ENCODE measurements at regions not wholly inside any gene's neighbourhood (a gene's known extent, or its start where the extent isn't known, plus 50 kb on each side); places are given as distances from the start of the nearest gene placed in this dataset.
A peak's percentile ranks its signal among the peaks of the same experiment; 100 is the strongest.

DNA sequence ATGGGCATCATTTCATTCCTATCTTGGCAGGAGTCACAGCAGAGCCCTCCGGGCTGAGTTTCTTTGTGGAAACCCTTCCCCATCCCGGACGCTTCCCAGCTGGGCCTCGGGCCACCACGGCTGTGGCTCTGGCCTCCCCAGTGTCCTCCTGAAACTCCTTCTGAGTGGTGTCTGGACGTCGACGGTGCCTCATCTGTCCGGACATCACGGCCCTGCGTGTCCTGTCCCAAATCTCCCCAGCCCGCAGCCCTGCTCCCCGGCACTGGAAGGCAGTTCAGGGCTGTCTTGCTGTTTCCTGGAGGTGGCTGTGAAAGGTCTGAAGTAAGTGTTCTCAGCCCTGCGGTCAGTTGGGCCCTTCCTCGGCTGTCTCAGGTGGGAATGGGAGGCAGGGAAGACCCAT is 99.8 kb upstream of the TMEM18 start:
- ATAC-seq (no peak; the same call in 1 of the 3 replicates), DNase-seq (ENCODE audit: low spot score) (no peak), FAIRE-seq (no peak)
- no peaks in the 10 kb centered on the region for H3K79me2 ChIP-seq (ENCODE audit: insufficient read depth, low read length)
- intact Hi-C loops (cut with micrococcal nuclease; ENCODE audit: unreplicated experiment), result no loop called here
- no peak overlapping the region for H3K4me3 ChIP-seq (replicated peaks in 1 of 3; ENCODE audit: insufficient read depth in 1 of 3, low read depth in 2 of 3, low read length in 3 of 3)
- H3K9ac ChIP-seq (ENCODE audit: insufficient read depth, low read depth, low read length), result no peak overlapping the region
- in situ Hi-C loops (cut with HindIII; ENCODE audit: extremely low pct_ligation_motif_present, low pct_unique_long_range_greater_than_20kb), result no loop called here
- H3K4me1 ChIP-seq (ENCODE audit: insufficient read depth, low read length), result no peaks in the 10 kb centered on the region
- ChIA-PET CTCF (ENCODE audit: low intra/inter-chr PET ratio, low total read pairs) (no interaction called here), POLR2A (interaction anchor here (1.4 kb wide), 1 partner anchor 100 kb away, joined by 4 read pairs; the partner anchor contains the start of gene TMEM18)
- H2AFZ ChIP-seq (ENCODE audit: low read length), result no peak overlapping the region
- WGBS (ENCODE audit: low lambda C conversion rate), result 20% methylated on average over 5 of the region's 15 CpGs
- H4K20me1 ChIP-seq (ENCODE audit: insufficient read depth, low read length), result no peaks in the 10 kb centered on the region
- no peaks in the 10 kb centered on the region for H3K36me3 ChIP-seq (replicated peaks in 1 of 2; ENCODE audit: control insufficient read depth in 1 of 2, insufficient read depth in 2 of 2, low read length in 2 of 2)
- H3K9me3 ChIP-seq (ENCODE audit: low read length), result no peaks in the 10 kb centered on the region
- no peak overlapping the region for H3K27ac ChIP-seq (ENCODE audit: extremely low read length, insufficient read depth, low read length)
- H3K27me3 ChIP-seq (ENCODE audit: control insufficient read depth in 1 of 2, insufficient read depth in 2 of 2, low read length in 2 of 2), result peaks cover 6 to 78% of the 10 kb centered on the region in 2 experiments; a peak in 4 of 5 replicates
- 0 out of 2 replicates have a peak, but pooled peaks have one; percentile 15 for TF ChIP-seq ZNF225 (CRISPR knock-in tag; IDR thresholded peaks at IDR 0.05)
- TF ChIP-seq THAP11 (CRISPR knock-in tag; IDR thresholded peaks at IDR 0.05), result no peak
- no TSS peak for BruUV-seq (replicated peaks)
- H3K4me2 ChIP-seq (ENCODE audit: low read depth, low read length), result no peak overlapping the region

DNA sequence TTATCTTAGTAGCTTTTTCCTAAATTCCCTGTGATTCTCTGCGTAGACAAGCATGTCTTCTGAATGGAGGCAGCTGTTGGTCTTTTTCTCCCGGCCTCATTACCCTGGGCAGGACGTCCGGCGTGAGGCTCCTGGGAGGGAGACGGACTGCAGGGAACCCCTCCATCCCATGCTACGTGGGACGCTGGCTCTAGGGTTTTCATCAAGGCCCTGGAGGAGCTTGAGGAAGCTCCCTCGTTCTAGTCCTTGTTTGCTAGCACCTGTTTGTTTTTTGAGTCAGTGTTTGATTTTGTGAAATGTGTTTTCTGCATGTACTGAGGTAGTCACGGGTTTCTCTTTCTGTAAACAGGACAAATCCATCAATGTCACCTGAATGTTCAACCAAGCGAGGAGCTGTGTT is 99.3 kb upstream of the TMEM18 start:
- no peak overlapping the region for H3K27ac ChIP-seq (ENCODE audit: extremely low read length, insufficient read depth, low read length)
- FAIRE-seq (no peak), DNase-seq (ENCODE audit: low spot score) (no peak), ATAC-seq (peak; percentile 16; the same call in 2 of the 3 replicates)
- no peaks in the 10 kb centered on the region for H3K9me3 ChIP-seq (ENCODE audit: low read length)
- intact Hi-C loops (cut with micrococcal nuclease; ENCODE audit: unreplicated experiment) (no loop called here), in situ Hi-C loops (cut with HindIII; ENCODE audit: extremely low pct_ligation_motif_present, low pct_unique_long_range_greater_than_20kb) (no loop called here)
- H3K4me2 ChIP-seq (ENCODE audit: low read depth, low read length), result no peak overlapping the region
- POLR2A ChIA-PET, result interaction anchor here (1.4 kb wide), 1 partner anchor 100 kb away, joined by 4 read pairs; the partner anchor contains the start of gene TMEM18
- CTCF ChIA-PET (ENCODE audit: low intra/inter-chr PET ratio, low total read pairs), result no interaction called here
- no peak overlapping the region for H3K9ac ChIP-seq (ENCODE audit: insufficient read depth, low read depth, low read length)
- H3K4me1 ChIP-seq (ENCODE audit: insufficient read depth, low read length), result no peaks in the 10 kb centered on the region
- H3K36me3 ChIP-seq (replicated peaks in 1 of 2; ENCODE audit: control insufficient read depth in 1 of 2, insufficient read depth in 2 of 2, low read length in 2 of 2), result no peaks in the 10 kb centered on the region
- no peak overlapping the region for H2AFZ ChIP-seq (ENCODE audit: low read length)
- BruUV-seq (replicated peaks), result no TSS peak
- H3K27me3 ChIP-seq (ENCODE audit: control insufficient read depth in 1 of 2, insufficient read depth in 2 of 2, low read length in 2 of 2), result peaks cover 7 to 78% of the 10 kb centered on the region in 2 experiments; a peak in 4 of 5 replicates
- no peaks in the 10 kb centered on the region for H3K79me2 ChIP-seq (ENCODE audit: insufficient read depth, low read length)
- 6% methylated on average over 11 of the region's 11 CpGs for WGBS (ENCODE audit: low lambda C conversion rate)
- no peaks in the 10 kb centered on the region for H4K20me1 ChIP-seq (ENCODE audit: insufficient read depth, low read length)
- H3K4me3 ChIP-seq (replicated peaks in 1 of 3; ENCODE audit: insufficient read depth in 1 of 3, low read depth in 2 of 3, low read length in 3 of 3), result no peak overlapping the region
- TF ChIP-seq, protein P1, sequence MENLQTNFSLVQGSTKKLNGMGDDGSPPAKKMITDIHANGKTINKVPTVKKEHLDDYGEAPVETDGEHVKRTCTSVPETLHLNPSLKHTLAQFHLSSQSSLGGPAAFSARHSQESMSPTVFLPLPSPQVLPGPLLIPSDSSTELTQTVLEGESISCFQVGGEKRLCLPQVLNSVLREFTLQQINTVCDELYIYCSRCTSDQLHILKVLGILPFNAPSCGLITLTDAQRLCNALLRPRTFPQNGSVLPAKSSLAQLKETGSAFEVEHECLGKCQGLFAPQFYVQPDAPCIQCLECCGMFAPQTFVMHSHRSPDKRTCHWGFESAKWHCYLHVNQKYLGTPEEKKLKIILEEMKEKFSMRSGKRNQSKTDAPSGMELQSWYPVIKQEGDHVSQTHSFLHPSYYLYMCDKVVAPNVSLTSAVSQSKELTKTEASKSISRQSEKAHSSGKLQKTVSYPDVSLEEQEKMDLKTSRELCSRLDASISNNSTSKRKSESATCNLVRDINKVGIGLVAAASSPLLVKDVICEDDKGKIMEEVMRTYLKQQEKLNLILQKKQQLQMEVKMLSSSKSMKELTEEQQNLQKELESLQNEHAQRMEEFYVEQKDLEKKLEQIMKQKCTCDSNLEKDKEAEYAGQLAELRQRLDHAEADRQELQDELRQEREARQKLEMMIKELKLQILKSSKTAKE (CRISPR knock-in tag; IDR thresholded peaks at IDR 0.05; ENCODE audit: borderline replicate concordance), result no peak
- TF ChIP-seq BHLHE40 (IDR thresholded peaks at IDR 0.05; ENCODE audit: low read length), result peak; percentile 73
- TF ChIP-seq FOXP1 (IDR thresholded peaks at IDR 0.05), result peak; percentile 69
- TF ChIP-seq FOXP1 (CRISPR knock-in tag; IDR thresholded peaks at IDR 0.05), result peak; percentile 80
- TF ChIP-seq ZNF264 (CRISPR knock-in tag; IDR thresholded peaks at IDR 0.05), result no peak
- TF ChIP-seq, protein P2, sequence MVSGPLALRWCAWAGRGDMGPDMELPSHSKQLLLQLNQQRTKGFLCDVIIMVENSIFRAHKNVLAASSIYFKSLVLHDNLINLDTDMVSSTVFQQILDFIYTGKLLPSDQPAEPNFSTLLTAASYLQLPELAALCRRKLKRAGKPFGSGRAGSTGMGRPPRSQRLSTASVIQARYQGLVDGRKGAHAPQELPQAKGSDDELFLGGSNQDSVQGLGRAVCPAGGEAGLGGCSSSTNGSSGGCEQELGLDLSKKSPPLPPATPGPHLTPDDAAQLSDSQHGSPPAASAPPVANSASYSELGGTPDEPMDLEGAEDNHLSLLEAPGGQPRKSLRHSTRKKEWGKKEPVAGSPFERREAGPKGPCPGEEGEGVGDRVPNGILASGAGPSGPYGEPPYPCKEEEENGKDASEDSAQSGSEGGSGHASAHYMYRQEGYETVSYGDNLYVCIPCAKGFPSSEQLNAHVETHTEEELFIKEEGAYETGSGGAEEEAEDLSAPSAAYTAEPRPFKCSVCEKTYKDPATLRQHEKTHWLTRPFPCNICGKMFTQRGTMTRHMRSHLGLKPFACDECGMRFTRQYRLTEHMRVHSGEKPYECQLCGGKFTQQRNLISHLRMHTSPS (CRISPR knock-in tag; IDR thresholded peaks at IDR 0.05; ENCODE audit: low read depth), result no peak
- no peak for TF ChIP-seq FOXA1 (IDR thresholded peaks at IDR 0.05)
- TF ChIP-seq FOXA1 (CRISPR knock-in tag; IDR thresholded peaks at IDR 0.05), result peak; percentile 29; the same call in 1 of the 2 replicates
- TF ChIP-seq, protein P3, sequence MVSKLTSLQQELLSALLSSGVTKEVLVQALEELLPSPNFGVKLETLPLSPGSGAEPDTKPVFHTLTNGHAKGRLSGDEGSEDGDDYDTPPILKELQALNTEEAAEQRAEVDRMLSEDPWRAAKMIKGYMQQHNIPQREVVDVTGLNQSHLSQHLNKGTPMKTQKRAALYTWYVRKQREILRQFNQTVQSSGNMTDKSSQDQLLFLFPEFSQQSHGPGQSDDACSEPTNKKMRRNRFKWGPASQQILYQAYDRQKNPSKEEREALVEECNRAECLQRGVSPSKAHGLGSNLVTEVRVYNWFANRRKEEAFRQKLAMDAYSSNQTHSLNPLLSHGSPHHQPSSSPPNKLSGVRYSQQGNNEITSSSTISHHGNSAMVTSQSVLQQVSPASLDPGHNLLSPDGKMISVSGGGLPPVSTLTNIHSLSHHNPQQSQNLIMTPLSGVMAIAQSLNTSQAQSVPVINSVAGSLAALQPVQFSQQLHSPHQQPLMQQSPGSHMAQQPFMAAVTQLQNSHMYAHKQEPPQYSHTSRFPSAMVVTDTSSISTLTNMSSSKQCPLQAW (CRISPR knock-in tag; IDR thresholded peaks at IDR 0.05), result no peak
- TF ChIP-seq, protein P4, sequence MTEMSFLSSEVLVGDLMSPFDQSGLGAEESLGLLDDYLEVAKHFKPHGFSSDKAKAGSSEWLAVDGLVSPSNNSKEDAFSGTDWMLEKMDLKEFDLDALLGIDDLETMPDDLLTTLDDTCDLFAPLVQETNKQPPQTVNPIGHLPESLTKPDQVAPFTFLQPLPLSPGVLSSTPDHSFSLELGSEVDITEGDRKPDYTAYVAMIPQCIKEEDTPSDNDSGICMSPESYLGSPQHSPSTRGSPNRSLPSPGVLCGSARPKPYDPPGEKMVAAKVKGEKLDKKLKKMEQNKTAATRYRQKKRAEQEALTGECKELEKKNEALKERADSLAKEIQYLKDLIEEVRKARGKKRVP (CRISPR knock-in tag; IDR thresholded peaks at IDR 0.05), result 0 out of 4 replicates have a peak, but pooled peaks of 1 of the 2 experiments have one; percentile 14
- peak; percentile 79 for TF ChIP-seq FOSL2 (CRISPR knock-in tag; IDR thresholded peaks at IDR 0.05)
